Activated naive CD4-positive, alpha-beta T cell treated with anti-CD3 and anti-CD28 coated beads for 36 hours (primary cell): ENCODE measurements at regions not wholly inside any gene's neighbourhood (a gene's known extent, or its start where the extent isn't known, plus 50 kb on each side); places are given as distances from the start of the nearest gene placed in this dataset.
"Not testable (repeated sequence)": the region's sequence is repeated elsewhere in the genome, so short reads cannot be mapped to it uniquely, and the experiment has no call there.

Source experiments
- CTCF ChIA-PET: fragments of 350-600 bp; sonication (Branson Sonifier 250); formaldehyde crosslinking; loops from one replicate; lab custom pipeline; 2021; ENCODE audit warnings: antibody characterized with exemption; lab: Charles Lee
- DNase-seq: peaks from one replicate; pipeline ENCODE4 v3.0.0-alpha.2; 2020
- H3K27ac Mint-ChIP-seq: one replicate; pipeline ENCODE4 v1.8.0; 2021; ENCODE audit warnings: mild to moderate bottlenecking, mixed read lengths
- H3K27me3 Mint-ChIP-seq: one replicate; pipeline ENCODE4 v1.8.0; 2021; ENCODE audit warnings: low read depth, mixed read lengths
- H3K36me3 Mint-ChIP-seq: one replicate; pipeline ENCODE4 v1.8.0; 2021; ENCODE audit warnings: low read depth, mixed read lengths
- H3K4me1 Mint-ChIP-seq: one replicate; pipeline ENCODE4 v1.8.0; 2021; ENCODE audit warnings: low read depth, mixed read lengths
- H3K4me3 Mint-ChIP-seq: one replicate; pipeline ENCODE4 v1.8.0; 2021; ENCODE audit warnings: mild to moderate bottlenecking, moderate library complexity, mixed read lengths
- H3K9me3 Mint-ChIP-seq: one replicate; pipeline ENCODE4 v1.8.0; 2021; ENCODE audit warnings: mixed read lengths
- intact Hi-C: fragments of 100-400 bp; cut with micrococcal nuclease; formaldehyde crosslinking; loops from one replicate; pipeline ENCODE4 v1.15.1; 2023

- intact Hi-C loops, DNase-seq, CTCF ChIA-PET, H3K36me3 Mint-ChIP-seq, H3K27ac Mint-ChIP-seq, H3K4me1 Mint-ChIP-seq, H3K4me3 Mint-ChIP-seq: not testable (repeated sequence)
- Mint-ChIP-seq H3K27me3 (peaks cover 11% of the 10 kb centered on the region), H3K9me3 (peaks cover 16% of the 10 kb centered on the region)
Observed at GRCh38 chr5:158036983-158037595, 178.1 kb upstream of the CLINT1 start.

- H3K36me3 Mint-ChIP-seq, H3K4me3 Mint-ChIP-seq, intact Hi-C loops, DNase-seq, H3K4me1 Mint-ChIP-seq, CTCF ChIA-PET, H3K27ac Mint-ChIP-seq: not testable (repeated sequence)
- Mint-ChIP-seq H3K9me3 (peaks cover 16% of the 10 kb centered on the region), H3K27me3 (peaks cover 17% of the 10 kb centered on the region)
Observed at GRCh38 chr5:158034586-158034985, 175.6 kb upstream of the CLINT1 start.

GRCh38 chr5:158033724-158034123, 174.8 kb upstream of the CLINT1 start:
- H3K27me3 Mint-ChIP-seq = peaks cover 17% of the 10 kb centered on the region
- no peak for DNase-seq

GRCh38 chr5:158033076-158033475, 174.1 kb upstream of the CLINT1 start:
- Mint-ChIP-seq H3K27me3 (peaks cover 17% of the 10 kb centered on the region), H3K36me3 (peaks cover 5% of the 10 kb centered on the region), H3K9me3 (peaks cover 16% of the 10 kb centered on the region), H3K4me1 (peaks cover 2% of the 10 kb centered on the region), H3K27ac (no peak overlapping the region), H3K4me3 (no peak overlapping the region)
- DNase-seq = no peak
- intact Hi-C loops = no loop called here
- CTCF ChIA-PET = no interaction called here

More at GRCh38 chr5:158033724-158034123, 174.8 kb upstream of the CLINT1 start:
- H3K27ac Mint-ChIP-seq = no peak overlapping the region
- H3K36me3 Mint-ChIP-seq = peaks cover 5% of the 10 kb centered on the region
- intact Hi-C loops = no loop called here
- H3K9me3 Mint-ChIP-seq = peaks cover 16% of the 10 kb centered on the region
- CTCF ChIA-PET = no interaction called here
- H3K4me1 Mint-ChIP-seq = peaks cover 2% of the 10 kb centered on the region
- H3K4me3 Mint-ChIP-seq = no peak overlapping the region

GRCh38 chr5:158032246-158032645, 173.3 kb upstream of the CLINT1 start:
- Mint-ChIP-seq H3K9me3 (peaks cover 16% of the 10 kb centered on the region), H3K4me3 (no peak overlapping the region), H3K27ac (no peak overlapping the region), H3K36me3 (peaks cover 5% of the 10 kb centered on the region), H3K4me1 (peaks cover 2% of the 10 kb centered on the region), H3K27me3 (peaks cover 17% of the 10 kb centered on the region)
- intact Hi-C loops = no loop called here
- CTCF ChIA-PET = interaction anchor here (0.6 kb wide), 1 partner anchor 112 kb away, joined by 5 read pairs; no protein-coding TSS in a partner anchor
- no peak for DNase-seq

GRCh38 chr5:158027806-158028775, 169.1 kb upstream of the CLINT1 start:
- peaks cover 15% of the 10 kb centered on the region for H3K27me3 Mint-ChIP-seq
- intact Hi-C loops = no loop called here
- CTCF ChIA-PET = interaction anchor here (0.7 kb wide), 1 partner anchor 20 kb away, joined by 3 read pairs; no protein-coding TSS in a partner anchor
- H3K27ac Mint-ChIP-seq = no peak overlapping the region
- H3K4me1 Mint-ChIP-seq = peaks cover 2% of the 10 kb centered on the region
- no peak overlapping the region for H3K4me3 Mint-ChIP-seq
- no peaks in the 10 kb centered on the region for H3K9me3 Mint-ChIP-seq
- no peak for DNase-seq
- H3K36me3 Mint-ChIP-seq = no peaks in the 10 kb centered on the region

- H3K27ac Mint-ChIP-seq = no peak overlapping the region
- H3K36me3 Mint-ChIP-seq = no peaks in the 10 kb centered on the region
- CTCF ChIA-PET = no interaction called here
- no peaks in the 10 kb centered on the region for H3K9me3 Mint-ChIP-seq
- no peaks in the 10 kb centered on the region for H3K4me1 Mint-ChIP-seq
- DNase-seq = no peak
- peaks cover 6% of the 10 kb centered on the region for H3K27me3 Mint-ChIP-seq
- no peak overlapping the region for H3K4me3 Mint-ChIP-seq
- intact Hi-C loops = no loop called here
Observed at GRCh38 chr5:158026304-158027031, 167.5 kb upstream of the CLINT1 start.

- Mint-ChIP-seq H3K4me3 (no peak overlapping the region), H3K27me3 (peaks cover 11% of the 10 kb centered on the region), H3K27ac (no peak overlapping the region), H3K9me3 (no peaks in the 10 kb centered on the region), H3K4me1 (no peaks in the 10 kb centered on the region), H3K36me3 (no peaks in the 10 kb centered on the region)
- intact Hi-C loops = no loop called here
- no peak for DNase-seq
- CTCF ChIA-PET = no interaction called here
Observed at GRCh38 chr5:158023266-158023665, 164.3 kb upstream of the CLINT1 start.

- CTCF ChIA-PET = interaction anchor here (1.2 kb wide), 1 partner anchor 206 kb away, joined by 5 read pairs; no protein-coding TSS in a partner anchor
Observed at GRCh38 chr5:158022837-158023236, 163.9 kb upstream of the CLINT1 start.

GRCh38 chr5:158022393-158022792, 163.4 kb upstream of the CLINT1 start:
- Mint-ChIP-seq H3K36me3 (no peaks in the 10 kb centered on the region), H3K27ac (no peak overlapping the region), H3K4me3 (no peak overlapping the region), H3K4me1 (no peaks in the 10 kb centered on the region), H3K27me3 (peaks cover 11% of the 10 kb centered on the region), H3K9me3 (no peaks in the 10 kb centered on the region)
- intact Hi-C loops = no loop called here
- no peak for DNase-seq
- CTCF ChIA-PET = interaction anchor here (1.2 kb wide), 1 partner anchor 205 kb away, joined by 5 read pairs; no protein-coding TSS in a partner anchor

More at GRCh38 chr5:158022837-158023236, 163.9 kb upstream of the CLINT1 start:
- no peak for DNase-seq
- Mint-ChIP-seq H3K4me1 (no peaks in the 10 kb centered on the region), H3K36me3 (no peaks in the 10 kb centered on the region), H3K27ac (no peak overlapping the region), H3K27me3 (peaks cover 11% of the 10 kb centered on the region), H3K9me3 (no peaks in the 10 kb centered on the region), H3K4me3 (no peak overlapping the region)
- intact Hi-C loops = no loop called here

GRCh38 chr5:158020555-158021418, 161.8 kb upstream of the CLINT1 start:
- Mint-ChIP-seq H3K27me3 (peaks cover 14% of the 10 kb centered on the region), H3K4me3 (no peak overlapping the region), H3K36me3 (no peaks in the 10 kb centered on the region), H3K4me1 (no peaks in the 10 kb centered on the region), H3K27ac (no peak overlapping the region), H3K9me3 (no peaks in the 10 kb centered on the region)
- DNase-seq = no peak
- intact Hi-C loops = no loop called here
- CTCF ChIA-PET = no interaction called here
